Adrenal gland (tissue), 5 donors: ENCODE measurements at regions not wholly inside any gene's neighbourhood (a gene's known extent, or its start where the extent isn't known, plus 50 kb on each side); places are given as distances from the start of the nearest gene placed in this dataset.

Experiments used
- CTCF ChIP-seq, 6 experiments: fragments of 450-650 bp in 4 of 6; fragments of 200-600 bp in 2 of 6; sonication (generic) in 1 of 6; IDR thresholded peaks; 1 replicate in 5 of 6; 2 replicates in 1 of 6; pipeline versions ENCODE4 v1.5.1 to v1.8.0; 2016 to 2021; ENCODE audit warnings: antibody characterized with exemption in 6 of 6, mild to moderate bottlenecking in 2 of 6, moderate library complexity in 1 of 6
- POLR2A ChIP-seq, 2 donors: fragments of 450-650 bp; IDR thresholded peaks; one replicate each; pipeline ENCODE4 v1.6.1; 2017; ENCODE audit warnings: antibody characterized with exemption in 2 of 2, mild to moderate bottlenecking in 2 of 2, moderate library complexity in 1 of 2
- donor health status: DM: no; HTN: no; CAD: no.

DNA sequence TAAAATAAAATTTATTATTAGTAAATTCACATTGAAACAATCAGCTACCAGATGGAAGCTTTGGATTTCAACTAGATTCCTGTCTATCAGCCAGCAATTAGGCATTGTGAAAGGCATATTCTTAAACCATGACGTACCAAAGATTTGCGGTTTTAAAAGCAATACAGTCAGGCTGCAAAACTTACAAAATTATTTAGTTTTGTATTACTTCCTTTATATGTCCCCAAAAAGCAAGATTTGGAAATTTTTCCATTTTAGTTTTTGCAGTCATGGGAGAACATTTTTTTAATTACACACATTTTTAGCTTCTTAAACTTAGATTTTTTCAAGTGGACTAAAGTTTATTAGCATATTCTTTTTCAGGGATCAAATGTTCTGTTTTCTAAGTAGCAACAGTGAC is 225.0 kb upstream of the KITLG start:
- TF ChIP-seq POLR2A (IDR thresholded peaks at IDR 0.05) (no peak), CTCF (IDR thresholded peaks at IDR 0.05) (no peak)
